ENCODE measurements at regions not wholly inside any gene's neighbourhood (a gene's known extent, or its start where the extent isn't known, plus 50 kb on each side); places are given as distances from the start of the nearest gene placed in this dataset.

DNA sequence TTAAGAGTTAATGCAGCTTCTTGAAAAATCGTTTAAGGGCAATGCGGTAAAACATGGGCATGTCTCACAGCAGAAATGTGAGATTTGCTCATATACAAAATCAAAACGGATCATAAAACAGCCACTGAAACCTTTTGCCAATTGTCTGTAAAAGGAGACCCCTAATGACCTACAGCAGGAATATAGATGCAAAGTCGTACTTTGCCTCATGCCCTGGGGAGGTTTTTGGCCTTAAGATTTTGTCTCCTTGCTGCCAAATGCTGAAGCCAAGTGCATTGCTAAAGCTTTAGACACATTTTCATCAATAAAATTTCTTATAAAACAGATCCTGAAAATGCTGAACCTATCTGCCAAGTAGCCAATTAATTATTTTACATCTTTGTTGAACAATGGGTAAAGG lies 226.9 kb downstream of the TGFB2 start:
- DNase-seq = no peak
- no peaks in the 10 kb centered on the region for H3K36me3 ChIP-seq
- intact Hi-C loops (cut with DNase I) = no loop called here
- no peak overlapping the region for H3K27ac ChIP-seq
- TF ChIP-seq, protein P1, sequence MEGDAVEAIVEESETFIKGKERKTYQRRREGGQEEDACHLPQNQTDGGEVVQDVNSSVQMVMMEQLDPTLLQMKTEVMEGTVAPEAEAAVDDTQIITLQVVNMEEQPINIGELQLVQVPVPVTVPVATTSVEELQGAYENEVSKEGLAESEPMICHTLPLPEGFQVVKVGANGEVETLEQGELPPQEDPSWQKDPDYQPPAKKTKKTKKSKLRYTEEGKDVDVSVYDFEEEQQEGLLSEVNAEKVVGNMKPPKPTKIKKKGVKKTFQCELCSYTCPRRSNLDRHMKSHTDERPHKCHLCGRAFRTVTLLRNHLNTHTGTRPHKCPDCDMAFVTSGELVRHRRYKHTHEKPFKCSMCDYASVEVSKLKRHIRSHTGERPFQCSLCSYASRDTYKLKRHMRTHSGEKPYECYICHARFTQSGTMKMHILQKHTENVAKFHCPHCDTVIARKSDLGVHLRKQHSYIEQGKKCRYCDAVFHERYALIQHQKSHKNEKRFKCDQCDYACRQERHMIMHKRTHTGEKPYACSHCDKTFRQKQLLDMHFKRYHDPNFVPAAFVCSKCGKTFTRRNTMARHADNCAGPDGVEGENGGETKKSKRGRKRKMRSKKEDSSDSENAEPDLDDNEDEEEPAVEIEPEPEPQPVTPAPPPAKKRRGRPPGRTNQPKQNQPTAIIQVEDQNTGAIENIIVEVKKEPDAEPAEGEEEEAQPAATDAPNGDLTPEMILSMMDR (IDR thresholded peaks at IDR 0.05) = no peak
- TF ChIP-seq EP300 (IDR thresholded peaks at IDR 0.05) (no peak), POLR2A (IDR thresholded peaks at IDR 0.05) (no peak)
- no peaks in the 10 kb centered on the region for H3K27me3 ChIP-seq
- no peaks in the 10 kb centered on the region for H3K9me3 ChIP-seq
- 81 to 90% (median 83%) methylated on average over 4 of the region's 4 CpGs for WGBS, 3 donors
- no peaks in the 10 kb centered on the region for H3K4me1 ChIP-seq (ENCODE audit: insufficient read depth)
- no peak overlapping the region for H3K4me3 ChIP-seq

DNA sequence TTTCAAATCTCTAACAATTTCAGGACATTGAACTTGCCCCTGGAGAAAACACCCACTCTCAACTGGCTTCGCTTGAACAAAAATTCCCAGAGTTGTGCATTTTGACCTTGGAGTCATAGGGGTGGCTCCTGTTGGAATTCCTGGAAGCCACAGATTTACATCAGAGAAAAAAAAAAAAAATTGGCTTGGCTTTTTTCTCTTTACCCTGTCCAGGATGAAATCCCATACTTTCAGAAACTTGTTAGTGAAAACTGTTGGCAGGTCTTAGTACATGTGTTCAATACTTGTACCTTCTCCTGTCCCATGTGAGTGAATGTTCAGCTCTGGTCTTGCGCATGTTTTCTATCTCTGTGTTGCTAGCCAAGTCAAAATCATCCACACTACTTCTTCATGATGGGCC lies 228.8 kb downstream of the TGFB2 start:
- TF ChIP-seq, protein P1 (IDR thresholded peaks at IDR 0.05) = no peak
- TF ChIP-seq EP300 (IDR thresholded peaks at IDR 0.05) (no peak), POLR2A (IDR thresholded peaks at IDR 0.05) (no peak)
- WGBS, 3 donors = 81 to 88% (median 86%) methylated on average over 2 of the region's 2 CpGs
- Histone ChIP-seq H3K9me3 (no peaks in the 10 kb centered on the region), H3K27me3 (no peaks in the 10 kb centered on the region), H3K4me1 (ENCODE audit: insufficient read depth) (no peaks in the 10 kb centered on the region), H3K27ac (no peak overlapping the region), H3K36me3 (no peaks in the 10 kb centered on the region), H3K4me3 (no peak overlapping the region)
- DNase-seq = no peak
- intact Hi-C loops (cut with DNase I) = no loop called here

DNA sequence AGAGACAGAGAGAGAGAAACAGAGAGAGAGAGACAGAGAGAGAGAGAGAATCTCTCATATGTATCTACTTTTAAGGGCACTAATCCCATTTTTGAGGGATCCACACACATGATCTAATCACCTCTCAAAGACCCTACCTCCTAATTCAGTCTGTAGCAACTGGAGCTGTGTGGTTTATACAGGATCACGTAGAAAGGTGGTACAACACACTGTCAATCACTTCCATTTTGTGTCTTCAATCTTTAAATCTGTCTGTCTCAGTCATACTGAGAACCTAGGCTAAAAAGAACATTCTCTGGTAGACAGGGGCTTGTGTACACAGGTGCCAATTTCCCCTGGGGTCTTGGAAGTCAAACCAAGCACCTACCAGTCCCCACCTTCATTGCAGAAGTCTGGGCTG lies 229.9 kb downstream of the TGFB2 start:
- TF ChIP-seq POLR2A (IDR thresholded peaks at IDR 0.05) (no peak), EP300 (IDR thresholded peaks at IDR 0.05) (no peak)
- TF ChIP-seq, protein P1 (IDR thresholded peaks at IDR 0.05) = no peak
- Histone ChIP-seq H3K36me3 (no peaks in the 10 kb centered on the region), H3K4me3 (no peak overlapping the region), H3K9me3 (no peaks in the 10 kb centered on the region), H3K4me1 (ENCODE audit: insufficient read depth) (no peaks in the 10 kb centered on the region), H3K27ac (no peak overlapping the region), H3K27me3 (no peaks in the 10 kb centered on the region)
- intact Hi-C loops (cut with DNase I) = no loop called here
- 85 to 92% (median 91%) methylated on average over 1 of the region's 1 CpG for WGBS, 3 donors
- DNase-seq = no peak

DNA sequence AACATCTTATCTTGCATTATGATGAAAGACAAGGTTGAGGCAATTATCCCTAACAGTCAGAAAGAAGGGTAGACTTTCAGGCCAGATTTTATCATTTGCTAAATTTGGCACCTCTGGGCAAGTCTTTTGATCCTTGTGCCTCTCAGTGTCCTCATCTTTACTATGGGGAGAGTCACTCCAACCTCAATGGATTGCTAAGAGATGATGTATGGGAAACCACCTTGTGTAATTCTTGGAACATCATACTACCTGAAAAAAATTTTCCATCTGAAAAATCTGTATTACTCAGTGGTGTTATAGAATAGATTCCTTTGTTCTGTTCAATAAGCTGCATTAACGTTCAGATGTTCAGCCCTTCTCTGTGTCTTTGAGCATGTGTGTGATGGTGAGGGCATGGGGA lies 230.7 kb downstream of the TGFB2 start:
- H3K9me3 ChIP-seq = no peaks in the 10 kb centered on the region
- no peaks in the 10 kb centered on the region for H3K36me3 ChIP-seq

More for the DNA sequence above, 230.7 kb downstream of the TGFB2 start:
- Histone ChIP-seq H3K27me3 (no peaks in the 10 kb centered on the region), H3K27ac (no peak overlapping the region), H3K4me3 (no peak overlapping the region), H3K4me1 (ENCODE audit: insufficient read depth) (no peaks in the 10 kb centered on the region)
- TF ChIP-seq EP300 (IDR thresholded peaks at IDR 0.05) (no peak), POLR2A (IDR thresholded peaks at IDR 0.05) (no peak)
- TF ChIP-seq, protein P1 (IDR thresholded peaks at IDR 0.05) = no peak
- intact Hi-C loops (cut with DNase I) = no loop called here
- no peak for DNase-seq
- WGBS, 3 donors = 89 to 100% (median 90%) methylated on average over 1 of the region's 1 CpG

All from ovary (tissue), 7 donors.